ENCODE measurements at regions not wholly inside any gene's neighbourhood (a gene's known extent, or its start where the extent isn't known, plus 50 kb on each side); places are given as distances from the start of the nearest gene placed in this dataset.

- no peak for TF ChIP-seq EZH2 (IDR thresholded peaks at IDR 0.05; ENCODE audit: borderline replicate concordance, low read length)
- TF ChIP-seq CTCF (IDR thresholded peaks at IDR 0.05; ENCODE audit: low read length) = peak; percentile 50; the same call in 1 of the 2 replicates
Measured at GRCh38 chr1:53392460-53392859, 64.6 kb upstream of the LRP8 start.

Data from OCI-LY1 (cell line).